Right lobe of liver (tissue), 4 donors: ENCODE measurements at regions not wholly inside any gene's neighbourhood (a gene's known extent, or its start where the extent isn't known, plus 50 kb on each side); places are given as distances from the start of the nearest gene placed in this dataset.
"Not testable (repeated sequence)": the region's sequence is repeated elsewhere in the genome, so short reads cannot be mapped to it uniquely, and the experiment has no call there.

Experiments
- POLR2A ChIP-seq: fragments of 450-650 bp; IDR thresholded peaks from one replicate; pipeline ENCODE4 v1.6.1; 2017; ENCODE audit warnings: antibody characterized with exemption, mild to moderate bottlenecking
- TF ChIP-seq, protein P1 (sequence below), 4 donors: fragments of 200-600 bp in 3 of 4; fragments of 450-650 bp in 1 of 4; IDR thresholded peaks; one replicate each; pipeline versions ENCODE4 v1.5.1 to v1.8.0; 2016 to 2022; ENCODE audit warnings: antibody characterized with exemption in 4 of 4, mild to moderate bottlenecking in 2 of 4
- donor health status: DM: no; HTN: no; CAD: no.
- donor health status: DM: no; HTN: no; CAD: no.
- donor health status: DM: no; HTN: yes; CAD: no.

DNA sequence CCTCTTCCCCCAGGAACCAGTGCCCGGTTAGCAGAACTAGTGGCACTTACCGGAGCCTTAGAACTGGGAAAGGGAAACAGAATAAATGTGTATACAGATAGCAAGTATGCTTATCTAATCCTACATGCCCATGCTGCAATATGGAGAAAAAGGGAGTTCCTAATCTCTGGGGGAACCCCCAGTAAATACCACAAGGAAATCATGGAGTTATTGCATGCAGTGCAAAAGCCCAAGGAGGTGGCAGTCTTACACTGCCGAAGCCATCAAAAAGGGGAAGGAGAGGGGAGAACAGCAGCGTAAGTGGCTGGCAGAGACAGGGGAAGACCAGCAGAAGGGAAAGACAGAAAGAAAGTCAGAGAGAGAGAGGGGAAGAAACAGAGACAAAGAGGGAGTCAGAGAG is 556.7 kb upstream of the SPRY2 start:
- TF ChIP-seq, protein P1, sequence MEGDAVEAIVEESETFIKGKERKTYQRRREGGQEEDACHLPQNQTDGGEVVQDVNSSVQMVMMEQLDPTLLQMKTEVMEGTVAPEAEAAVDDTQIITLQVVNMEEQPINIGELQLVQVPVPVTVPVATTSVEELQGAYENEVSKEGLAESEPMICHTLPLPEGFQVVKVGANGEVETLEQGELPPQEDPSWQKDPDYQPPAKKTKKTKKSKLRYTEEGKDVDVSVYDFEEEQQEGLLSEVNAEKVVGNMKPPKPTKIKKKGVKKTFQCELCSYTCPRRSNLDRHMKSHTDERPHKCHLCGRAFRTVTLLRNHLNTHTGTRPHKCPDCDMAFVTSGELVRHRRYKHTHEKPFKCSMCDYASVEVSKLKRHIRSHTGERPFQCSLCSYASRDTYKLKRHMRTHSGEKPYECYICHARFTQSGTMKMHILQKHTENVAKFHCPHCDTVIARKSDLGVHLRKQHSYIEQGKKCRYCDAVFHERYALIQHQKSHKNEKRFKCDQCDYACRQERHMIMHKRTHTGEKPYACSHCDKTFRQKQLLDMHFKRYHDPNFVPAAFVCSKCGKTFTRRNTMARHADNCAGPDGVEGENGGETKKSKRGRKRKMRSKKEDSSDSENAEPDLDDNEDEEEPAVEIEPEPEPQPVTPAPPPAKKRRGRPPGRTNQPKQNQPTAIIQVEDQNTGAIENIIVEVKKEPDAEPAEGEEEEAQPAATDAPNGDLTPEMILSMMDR (IDR thresholded peaks at IDR 0.05) = not testable (repeated sequence)
- TF ChIP-seq POLR2A = not testable (repeated sequence)
